Upper lobe of left lung (tissue), 6 donors: ENCODE measurements at regions not wholly inside any gene's neighbourhood (a gene's known extent, or its start where the extent isn't known, plus 50 kb on each side); places are given as distances from the start of the nearest gene placed in this dataset.

Experiments
- ATAC-seq, 2 donors: fragments of 200-7000 bp; cut with Tn5 transposase; one replicate each; pipeline ENCODE4 v1.9.1; 2022; ENCODE audit warnings: mild to moderate bottlenecking in 2 of 2, moderate library complexity in 2 of 2; ENCODE audit not compliant: low FRiP score in 2 of 2
- DNase-seq, 2 donors: peaks; one replicate each; pipeline ENCODE4 v3.0.0-alpha.2; 2019 to 2020
- H3K27ac ChIP-seq, 4 donors: fragments of 200-600 bp; sonication (generic); one replicate each; pipeline ENCODE4 v1.5.1; 2016 to 2019
- H3K27me3 ChIP-seq, 4 donors: fragments of 200-600 bp; sonication (generic); one replicate each; pipeline ENCODE4 v1.5.1; 2017 to 2019
- H3K36me3 ChIP-seq, 4 donors: fragments of 200-600 bp; sonication (generic); one replicate each; pipeline ENCODE4 v1.5.1; 2016 to 2019
- H3K4me1 ChIP-seq, 4 donors: fragments of 200-600 bp; sonication (generic); one replicate each; pipeline ENCODE4 v1.5.1; 2018 to 2019
- H3K4me3 ChIP-seq, 4 donors: fragments of 200-600 bp; sonication (generic); one replicate each; pipeline ENCODE4 v1.5.1; 2017 to 2019; ENCODE audit warnings: mild to moderate bottlenecking in 2 of 4, moderate library complexity in 1 of 4
- H3K9me3 ChIP-seq, 4 donors: fragments of 200-600 bp; sonication (generic); one replicate each; pipeline ENCODE4 v1.5.1; 2018 to 2019
- CTCF ChIP-seq, 6 experiments: fragments of 450-650 bp in 4 of 6; fragments of 200-600 bp in 2 of 6; sonication (generic) in 2 of 6; IDR thresholded peaks; one replicate each; pipeline ENCODE4 v1.5.1; 2016 to 2019; ENCODE audit warnings: antibody characterized with exemption in 6 of 6
- EP300 ChIP-seq, 4 donors: sonication (generic); formaldehyde crosslinking; IDR thresholded peaks; one replicate each; pipeline ENCODE4 v1.5.1; 2017; ENCODE audit warnings: antibody characterized with exemption in 4 of 4, control low read depth in 2 of 4
- POLR2A ChIP-seq, 4 donors: fragments of 450-650 bp; IDR thresholded peaks; one replicate each; pipeline ENCODE4 v1.5.1; 2016 to 2017; ENCODE audit warnings: antibody characterized with exemption in 4 of 4, mild to moderate bottlenecking in 2 of 4
- POLR2AphosphoS5 ChIP-seq, 2 donors: sonication (generic); formaldehyde crosslinking; IDR thresholded peaks; one replicate each; pipeline ENCODE4 v1.5.1; 2017; ENCODE audit warnings: antibody characterized with exemption in 2 of 2
- WGBS, 2 donors: methylation state at CpG; one replicate each; pipeline ENCODE4 v1.1.5; 2017 to 2018; 5-methylcytosine and 5-hydroxymethylcytosine counted together
- donor health status: DM: no; HTN: no; CAD: no; lungs with moderate emphysema.
- donor health status: DM: no; HTN: yes; CAD: no; lungs with severe emphysema.

- ATAC-seq: no peak
- Histone ChIP-seq H3K27me3 (no peaks in the 10 kb centered on the region), H3K4me3 (no peak overlapping the region), H3K4me1 (no peaks in the 10 kb centered on the region), H3K9me3 (no peaks in the 10 kb centered on the region), H3K36me3 (no peaks in the 10 kb centered on the region), H3K27ac (no peak overlapping the region)
- TF ChIP-seq POLR2AphosphoS5 (IDR thresholded peaks at IDR 0.05) (no peak), EP300 (IDR thresholded peaks at IDR 0.05) (no peak)
- no peak for DNase-seq
- WGBS, 2 donors: 86 to 91% methylated on average over 3 of the region's 3 CpGs
Observed at GRCh38 chr18:32529722-32530420, 59.2 kb upstream of the GAREM1 start.

- TF ChIP-seq POLR2AphosphoS5 (IDR thresholded peaks at IDR 0.05) (no peak), EP300 (IDR thresholded peaks at IDR 0.05) (no peak), CTCF (IDR thresholded peaks at IDR 0.05) (no peak), POLR2A (IDR thresholded peaks at IDR 0.05) (no peak)
- Histone ChIP-seq H3K4me1 (no peaks in the 10 kb centered on the region), H3K9me3 (no peaks in the 10 kb centered on the region), H3K36me3 (no peaks in the 10 kb centered on the region), H3K4me3 (no peak overlapping the region), H3K27me3 (no peaks in the 10 kb centered on the region), H3K27ac (no peak overlapping the region)
- ATAC-seq (no peak), DNase-seq (no peak)
- 85 to 87% methylated on average over 4 of the region's 4 CpGs for WGBS, 2 donors
Observed at GRCh38 chr18:32520771-32521170, 50.1 kb upstream of the GAREM1 start.
